AG04450 (cell line): ENCODE measurements at regions not wholly inside any gene's neighbourhood (a gene's known extent, or its start where the extent isn't known, plus 50 kb on each side); places are given as distances from the start of the nearest gene placed in this dataset.
"Not testable (repeated sequence)": the region's sequence is repeated elsewhere in the genome, so short reads cannot be mapped to it uniquely, and the experiment has no call there.

Experiments used
- CTCF ChIA-PET: fragments of 300-600, 350-600 bp; formaldehyde crosslinking; extraction: SDS; loops from one replicate; lab custom pipeline; 2022; ENCODE audit warnings: antibody characterized with exemption, inconsistent platforms; lab: Charles Lee
- POLR2A ChIA-PET: fragments of 350-600 bp; formaldehyde crosslinking; extraction: SDS; loops from one replicate; lab custom pipeline; 2021; ENCODE audit warnings: antibody characterized with exemption, inconsistent platforms; lab: Yijun Ruan, JAX
- DNase-seq: peaks from one replicate; pipeline ENCODE4 v3.0.0-alpha.2; 2011; ENCODE audit warnings: low read depth, low spot score
- H3K27ac ChIP-seq: one replicate; pipeline ENCODE4 v1.5.1; 2012; ENCODE audit warnings: low read depth, low read length, control low read depth
- H3K27me3 ChIP-seq: one replicate; pipeline ENCODE4 v1.6.0; 2012; ENCODE audit warnings: low read length; ENCODE audit not compliant: control insufficient read depth, insufficient read depth
- H3K4me3 ChIP-seq: 2 replicates; pipeline ENCODE4 v1.5.1; 2011; ENCODE audit warnings: mild to moderate bottlenecking, low read depth, low read length, control low read depth
- H3K9me3 ChIP-seq: 2 replicates; pipeline ENCODE4 v1.5.1; 2012; ENCODE audit warnings: low read length; ENCODE audit not compliant: control insufficient read depth, insufficient read depth
- CTCF ChIP-seq: IDR thresholded peaks from 2 replicates; pipeline ENCODE4 v1.5.1; 2011; ENCODE audit warnings: low read depth, low read length, control low read depth, inconsistent platforms

- Histone ChIP-seq H3K27me3 (peaks cover 2% of the 10 kb centered on the region), H3K4me3 (no peak overlapping the region), H3K27ac (no peak overlapping the region), H3K9me3 (no peaks in the 10 kb centered on the region)
- POLR2A ChIA-PET: no interaction called here
- CTCF ChIA-PET: interaction anchor here (0.6 to 1.2 kb wide), 2 partner anchors 23 to 69 kb away, joined by 3 to 4 read pairs; no protein-coding TSS in a partner anchor
- no peak for TF ChIP-seq CTCF
- DNase-seq: no peak
Observed at GRCh38 chr10:34957531-34957930, 132.6 kb downstream of the CUL2 start.

GRCh38 chr10:34956756-34957155 is 133.4 kb downstream of the CUL2 start:
- Histone ChIP-seq H3K27ac (no peak overlapping the region), H3K4me3 (no peak overlapping the region), H3K27me3 (peaks cover 2% of the 10 kb centered on the region), H3K9me3 (no peaks in the 10 kb centered on the region)
- no peak for DNase-seq
- ChIA-PET CTCF (interaction anchor here (1.2 kb wide), 1 partner anchor 70 kb away, joined by 4 read pairs; no protein-coding TSS in a partner anchor), POLR2A (no interaction called here)
- no peak for TF ChIP-seq CTCF

DNA sequence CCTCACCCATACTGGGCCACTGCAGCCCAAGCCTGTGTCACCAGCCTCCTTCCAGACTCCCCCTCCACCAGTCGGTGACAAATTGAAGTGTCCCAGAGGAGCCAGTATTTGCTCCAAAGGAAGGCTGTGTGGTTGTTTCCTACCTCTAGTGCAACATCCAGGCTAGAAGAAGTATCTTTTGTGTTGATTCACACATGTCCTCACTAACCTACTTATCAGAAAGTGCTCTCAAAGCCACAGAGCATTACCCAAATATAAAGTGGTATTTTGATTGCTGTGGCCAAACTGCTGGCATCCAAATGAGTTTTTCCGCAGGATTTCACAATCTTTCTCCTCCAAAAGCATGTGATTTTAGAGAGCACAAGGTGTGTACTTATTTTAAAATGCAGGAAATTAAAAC is 134.8 kb downstream of the CUL2 start:
- TF ChIP-seq CTCF: no peak
- CTCF ChIA-PET: no interaction called here
- Histone ChIP-seq H3K9me3 (no peaks in the 10 kb centered on the region), H3K27ac (no peak overlapping the region), H3K27me3 (peaks cover 2% of the 10 kb centered on the region), H3K4me3 (no peak overlapping the region)
- no peak for DNase-seq
- POLR2A ChIA-PET: no interaction called here

DNA sequence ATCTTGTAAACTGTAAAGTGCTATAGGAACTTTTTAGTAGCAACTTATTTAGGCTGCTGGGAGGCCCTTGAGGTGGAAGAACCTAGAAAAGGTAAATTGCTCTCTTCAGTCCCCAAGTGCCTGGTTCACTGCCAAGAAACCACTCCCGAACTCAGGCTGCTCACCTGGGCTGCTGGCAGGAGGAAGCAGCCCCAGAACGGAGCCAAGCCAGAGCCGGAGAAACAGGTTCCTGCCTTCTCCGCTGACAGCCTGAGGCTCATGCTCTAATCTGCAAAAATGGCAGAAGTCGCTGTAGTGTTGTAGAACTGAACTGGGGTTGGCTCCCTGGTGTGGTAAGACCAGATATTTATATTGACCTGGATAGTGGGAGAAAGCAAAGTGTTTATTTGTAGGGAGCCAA is 136.0 kb downstream of the CUL2 start:
- TF ChIP-seq CTCF: no peak
- Histone ChIP-seq H3K27me3 (no peaks in the 10 kb centered on the region), H3K9me3 (no peaks in the 10 kb centered on the region), H3K4me3 (no peak overlapping the region), H3K27ac (no peak overlapping the region)
- POLR2A ChIA-PET: no interaction called here
- DNase-seq: no peak
- CTCF ChIA-PET: no interaction called here

DNA sequence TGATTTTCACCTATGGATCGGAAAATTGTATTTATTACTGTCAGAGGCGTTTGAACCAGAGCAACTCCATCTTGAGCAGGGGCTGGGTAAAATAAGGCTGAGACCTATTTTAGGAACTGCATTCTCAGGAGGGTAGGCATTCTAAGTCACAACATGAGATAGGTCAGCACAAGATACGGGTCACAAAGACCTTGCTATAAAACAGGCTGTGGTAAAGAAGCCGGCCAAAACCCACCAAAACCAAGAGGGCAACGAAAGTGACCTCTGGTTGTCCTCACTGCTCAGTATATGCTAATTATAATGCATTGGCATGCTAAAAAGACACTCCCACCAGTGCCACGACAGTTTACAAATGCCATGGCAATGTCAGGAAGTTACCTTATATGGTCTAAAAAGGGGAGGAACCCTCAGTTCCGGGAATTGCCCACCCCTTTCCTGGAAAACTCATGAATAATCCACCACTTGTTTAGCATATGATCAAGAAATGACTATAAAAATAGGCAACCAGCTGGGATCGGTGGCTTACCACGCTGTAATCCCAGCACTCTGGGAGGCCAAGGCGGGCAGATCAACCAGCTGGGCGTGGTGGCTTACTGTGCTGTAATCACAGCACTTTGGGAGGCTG is 136.3 kb upstream of the PARD3 start:
- H3K9me3 ChIP-seq, CTCF ChIA-PET, H3K27me3 ChIP-seq, H3K27ac ChIP-seq, POLR2A ChIA-PET, DNase-seq, H3K4me3 ChIP-seq: not testable (repeated sequence)

DNA sequence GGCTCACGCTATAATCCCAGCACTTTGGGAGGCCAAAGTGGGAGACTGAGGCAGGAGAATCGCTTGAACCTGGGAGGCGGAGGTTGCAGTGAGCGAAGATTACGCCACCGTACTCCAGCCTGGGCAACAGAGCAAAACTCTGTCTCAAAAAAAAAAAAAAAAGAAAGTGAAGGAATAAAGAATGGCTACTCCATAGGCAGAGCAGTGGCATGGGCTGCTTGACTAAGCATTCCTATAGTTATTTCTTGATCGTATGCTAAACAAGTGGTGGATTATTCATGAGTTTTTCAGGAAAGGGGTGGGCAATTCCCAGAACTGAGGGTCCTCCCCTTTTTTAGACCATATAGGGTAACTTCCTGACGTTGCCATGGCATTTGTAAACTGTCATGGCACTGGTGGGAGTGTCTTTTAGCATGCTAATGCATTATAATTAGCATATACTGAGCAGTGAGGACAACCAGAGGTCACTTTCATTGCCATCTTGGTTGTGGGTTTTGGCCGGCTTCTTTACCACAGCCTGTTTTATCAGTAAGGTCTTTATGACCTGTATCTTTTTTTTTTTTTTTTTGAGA is 130.9 kb upstream of the PARD3 start:
- H3K4me3 ChIP-seq, H3K9me3 ChIP-seq, POLR2A ChIA-PET, CTCF ChIA-PET, H3K27ac ChIP-seq, DNase-seq, H3K27me3 ChIP-seq: not testable (repeated sequence)
